Mucosa of stomach (tissue), 1 donor: ENCODE measurements at regions not wholly inside any gene's neighbourhood (a gene's known extent, or its start where the extent isn't known, plus 50 kb on each side); places are given as distances from the start of the nearest gene placed in this dataset.

Experiments used
- H3K27me3 ChIP-seq: one replicate; pipeline ENCODE4 v1.7.0; 2013; ENCODE audit warnings: mild to moderate bottlenecking, low read length; ENCODE audit not compliant: control insufficient read depth, insufficient read depth
- H3K36me3 ChIP-seq: one replicate; pipeline ENCODE4 v1.7.0; 2013; ENCODE audit warnings: low read length; ENCODE audit not compliant: control insufficient read depth, insufficient read depth
- H3K4me1 ChIP-seq: one replicate; pipeline ENCODE4 v1.7.0; 2013; ENCODE audit warnings: mild to moderate bottlenecking, low read length; ENCODE audit not compliant: control insufficient read depth, insufficient read depth
- H3K4me3 ChIP-seq: one replicate; pipeline ENCODE4 v1.7.0; 2013; ENCODE audit warnings: low read length
- H3K9ac ChIP-seq: one replicate; pipeline ENCODE4 v1.7.0; 2013; ENCODE audit warnings: mild to moderate bottlenecking, low read length, moderate library complexity
- H3K9me3 ChIP-seq: one replicate; pipeline ENCODE4 v1.7.0; 2013; ENCODE audit warnings: mild to moderate bottlenecking, low read length, moderate library complexity; ENCODE audit not compliant: control insufficient read depth
- donor health status: Pancreatic carcinoma.

DNA sequence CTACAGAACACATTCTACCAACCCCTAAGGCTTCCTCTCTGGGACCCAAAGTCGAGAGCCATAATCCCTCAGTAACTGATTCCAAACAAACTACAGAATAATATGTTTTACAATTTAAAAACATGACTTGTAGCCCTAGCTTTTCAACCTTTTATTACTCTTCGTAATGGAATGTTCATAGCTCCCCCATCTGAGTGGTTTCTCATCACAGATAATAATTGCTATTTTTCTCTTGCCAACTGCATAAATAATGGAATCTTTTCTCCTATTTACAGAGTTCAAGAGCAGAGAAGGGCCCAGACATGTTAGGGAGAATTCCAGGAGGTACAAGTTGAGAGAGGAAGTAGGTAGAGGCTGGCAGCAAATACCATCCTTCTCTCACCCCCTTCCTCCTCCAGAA, 59.9 kb upstream of the CERS6 start:
- Histone ChIP-seq H3K4me1 (peaks cover 1% of the 10 kb centered on the region), H3K9ac (no peak overlapping the region), H3K27me3 (no peaks in the 10 kb centered on the region), H3K36me3 (no peaks in the 10 kb centered on the region), H3K9me3 (no peaks in the 10 kb centered on the region), H3K4me3 (no peak overlapping the region)

DNA sequence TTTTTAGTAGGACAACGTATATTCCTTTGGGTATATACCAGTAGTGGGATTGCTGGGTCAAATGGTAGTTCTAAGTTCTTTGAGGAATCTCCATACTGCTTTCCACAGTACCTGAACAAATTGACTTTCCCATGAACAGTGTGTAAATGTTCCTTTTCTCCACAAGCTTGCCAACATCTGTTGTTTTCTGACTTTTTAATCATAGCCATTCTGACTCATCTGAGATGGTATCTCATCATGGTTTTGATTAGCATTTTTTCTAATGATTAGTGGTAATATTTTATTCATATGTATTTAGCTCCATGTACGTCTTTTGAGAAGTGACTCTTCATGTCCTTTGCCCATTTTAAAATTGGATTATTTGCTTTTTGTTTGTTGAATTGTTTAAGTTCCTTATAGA, 58.4 kb upstream of the CERS6 start:
- H3K4me3 ChIP-seq: no peak overlapping the region
- no peak overlapping the region for H3K9ac ChIP-seq
- peaks cover 15% of the 10 kb centered on the region for H3K4me1 ChIP-seq
- H3K9me3 ChIP-seq: no peaks in the 10 kb centered on the region
- no peaks in the 10 kb centered on the region for H3K27me3 ChIP-seq
- no peaks in the 10 kb centered on the region for H3K36me3 ChIP-seq

- no peaks in the 10 kb centered on the region for H3K9me3 ChIP-seq
- H3K36me3 ChIP-seq: no peaks in the 10 kb centered on the region
- H3K9ac ChIP-seq: no peak overlapping the region
These were observed 55.0 kb upstream of the CERS6 start for GRCh38 chr2:168401048-168401556.

GRCh38 chr2:168401771-168402170, 54.3 kb upstream of the CERS6 start:
- Histone ChIP-seq H3K9ac (no peak overlapping the region), H3K36me3 (no peaks in the 10 kb centered on the region), H3K4me1 (peaks cover 15% of the 10 kb centered on the region), H3K9me3 (no peaks in the 10 kb centered on the region), H3K4me3 (no peak overlapping the region), H3K27me3 (no peaks in the 10 kb centered on the region)

More at GRCh38 chr2:168401048-168401556, 55.0 kb upstream of the CERS6 start:
- peaks cover 15% of the 10 kb centered on the region for H3K4me1 ChIP-seq
- no peak overlapping the region for H3K4me3 ChIP-seq
- no peaks in the 10 kb centered on the region for H3K27me3 ChIP-seq

GRCh38 chr2:168402531-168402930, 53.5 kb upstream of the CERS6 start:
- peaks cover 15% of the 10 kb centered on the region for H3K4me1 ChIP-seq
- no peaks in the 10 kb centered on the region for H3K36me3 ChIP-seq
- no peaks in the 10 kb centered on the region for H3K27me3 ChIP-seq
- no peak overlapping the region for H3K4me3 ChIP-seq
- H3K9ac ChIP-seq: no peak overlapping the region
- H3K9me3 ChIP-seq: no peaks in the 10 kb centered on the region

GRCh38 chr2:168403736-168404135, 52.3 kb upstream of the CERS6 start:
- no peak overlapping the region for H3K4me3 ChIP-seq
- no peaks in the 10 kb centered on the region for H3K9me3 ChIP-seq
- no peaks in the 10 kb centered on the region for H3K36me3 ChIP-seq
- H3K9ac ChIP-seq: no peak overlapping the region
- H3K4me1 ChIP-seq: peaks cover 15% of the 10 kb centered on the region
- H3K27me3 ChIP-seq: no peaks in the 10 kb centered on the region

DNA sequence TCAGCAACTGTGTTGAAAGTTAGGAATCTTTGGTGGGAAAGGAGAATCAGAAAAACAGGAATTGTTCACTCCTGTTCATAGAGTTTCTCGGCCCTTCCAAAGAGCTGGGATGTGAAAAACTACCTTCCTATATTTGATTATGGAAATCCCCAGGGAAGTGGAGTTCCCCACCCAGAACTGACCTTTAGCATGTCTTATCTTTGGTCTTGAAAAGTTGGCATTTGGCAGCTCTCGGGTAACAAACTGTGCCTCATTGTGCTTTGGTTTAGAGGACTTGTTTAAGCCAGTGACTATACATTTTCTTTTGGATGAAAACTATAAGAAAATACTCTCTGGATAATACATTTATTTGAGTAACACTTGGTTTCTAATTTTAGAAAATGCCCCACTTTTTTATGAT, 51.3 kb upstream of the CERS6 start:
- H3K4me1 ChIP-seq: peaks cover 15% of the 10 kb centered on the region
- H3K4me3 ChIP-seq: no peak overlapping the region
- no peaks in the 10 kb centered on the region for H3K9me3 ChIP-seq
- H3K27me3 ChIP-seq: no peaks in the 10 kb centered on the region
- no peaks in the 10 kb centered on the region for H3K36me3 ChIP-seq
- no peak overlapping the region for H3K9ac ChIP-seq
